Gastrocnemius medialis (tissue), 4 donors: ENCODE measurements at regions not wholly inside any gene's neighbourhood (a gene's known extent, or its start where the extent isn't known, plus 50 kb on each side); places are given as distances from the start of the nearest gene placed in this dataset.

Source experiments
- POLR2A ChIP-seq, 2 donors: fragments of 450-650 bp; IDR thresholded peaks; one replicate each; pipeline ENCODE4 v1.6.1; 2017; ENCODE audit warnings: antibody characterized with exemption in 2 of 2, mild to moderate bottlenecking in 2 of 2, moderate library complexity in 2 of 2
- TF ChIP-seq, protein P1 (sequence below), 5 experiments: fragments of 450-650 bp in 3 of 5; fragments of 200-600 bp in 2 of 5; sonication (generic) in 2 of 5; IDR thresholded peaks in 4 of 5; conservative IDR thresholded peaks in 1 of 5; 1 replicate in 4 of 5; 2 replicates in 1 of 5; pipeline ENCODE4 v1.5.1; 2016 to 2019; ENCODE audit warnings: antibody characterized with exemption in 5 of 5, mild to moderate bottlenecking in 3 of 5, moderate library complexity in 3 of 5

DNA sequence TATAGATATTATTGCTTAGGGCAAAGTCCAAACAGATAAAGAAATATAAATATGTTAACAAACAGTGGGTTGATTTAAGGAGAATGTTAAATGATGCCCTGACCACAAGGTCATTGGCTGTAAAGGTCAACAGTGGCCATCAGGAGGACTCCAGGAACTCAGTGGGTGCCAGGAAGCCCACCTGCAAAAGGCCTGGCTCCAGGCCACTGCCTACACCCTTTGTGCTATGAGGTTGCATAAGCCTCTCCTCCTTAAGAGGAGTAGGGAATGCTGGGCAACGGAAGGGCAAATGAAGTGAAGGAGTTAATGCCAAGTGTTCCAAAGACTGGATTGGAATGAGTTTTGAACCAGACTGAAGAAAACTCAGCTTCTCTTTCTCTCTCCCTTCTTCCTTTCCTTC is 73.3 kb upstream of the ALX4 start:
- TF ChIP-seq, protein P1, sequence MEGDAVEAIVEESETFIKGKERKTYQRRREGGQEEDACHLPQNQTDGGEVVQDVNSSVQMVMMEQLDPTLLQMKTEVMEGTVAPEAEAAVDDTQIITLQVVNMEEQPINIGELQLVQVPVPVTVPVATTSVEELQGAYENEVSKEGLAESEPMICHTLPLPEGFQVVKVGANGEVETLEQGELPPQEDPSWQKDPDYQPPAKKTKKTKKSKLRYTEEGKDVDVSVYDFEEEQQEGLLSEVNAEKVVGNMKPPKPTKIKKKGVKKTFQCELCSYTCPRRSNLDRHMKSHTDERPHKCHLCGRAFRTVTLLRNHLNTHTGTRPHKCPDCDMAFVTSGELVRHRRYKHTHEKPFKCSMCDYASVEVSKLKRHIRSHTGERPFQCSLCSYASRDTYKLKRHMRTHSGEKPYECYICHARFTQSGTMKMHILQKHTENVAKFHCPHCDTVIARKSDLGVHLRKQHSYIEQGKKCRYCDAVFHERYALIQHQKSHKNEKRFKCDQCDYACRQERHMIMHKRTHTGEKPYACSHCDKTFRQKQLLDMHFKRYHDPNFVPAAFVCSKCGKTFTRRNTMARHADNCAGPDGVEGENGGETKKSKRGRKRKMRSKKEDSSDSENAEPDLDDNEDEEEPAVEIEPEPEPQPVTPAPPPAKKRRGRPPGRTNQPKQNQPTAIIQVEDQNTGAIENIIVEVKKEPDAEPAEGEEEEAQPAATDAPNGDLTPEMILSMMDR (IDR thresholded peaks at IDR 0.05 in 4 of 5, conservative IDR thresholded peaks at IDR 0.05 in 1 of 5): no peak
- no peak for TF ChIP-seq POLR2A (IDR thresholded peaks at IDR 0.05)
